ENCODE measurements at regions not wholly inside any gene's neighbourhood (a gene's known extent, or its start where the extent isn't known, plus 50 kb on each side); places are given as distances from the start of the nearest gene placed in this dataset.

DNA sequence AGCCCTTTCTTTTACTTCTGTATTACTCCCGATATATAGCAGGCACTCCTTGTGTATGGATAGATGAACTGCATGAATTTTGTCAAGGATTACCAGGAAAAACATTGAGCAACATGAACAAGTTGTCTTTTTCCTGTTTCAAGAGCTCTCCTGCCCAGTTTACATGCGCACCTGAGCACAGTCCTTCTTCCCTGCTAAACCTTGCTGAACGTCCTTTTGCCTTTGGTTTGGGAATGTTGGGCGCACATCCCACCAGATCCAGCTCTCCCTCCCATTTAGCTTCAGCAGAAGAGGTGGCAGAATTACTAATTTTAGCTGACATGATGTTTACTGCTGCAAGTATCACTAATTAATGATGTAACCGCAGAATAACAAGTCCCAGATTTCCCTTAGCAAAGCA lies 121.4 kb upstream of the TMCC3 start:
- TF ChIP-seq, protein P1, sequence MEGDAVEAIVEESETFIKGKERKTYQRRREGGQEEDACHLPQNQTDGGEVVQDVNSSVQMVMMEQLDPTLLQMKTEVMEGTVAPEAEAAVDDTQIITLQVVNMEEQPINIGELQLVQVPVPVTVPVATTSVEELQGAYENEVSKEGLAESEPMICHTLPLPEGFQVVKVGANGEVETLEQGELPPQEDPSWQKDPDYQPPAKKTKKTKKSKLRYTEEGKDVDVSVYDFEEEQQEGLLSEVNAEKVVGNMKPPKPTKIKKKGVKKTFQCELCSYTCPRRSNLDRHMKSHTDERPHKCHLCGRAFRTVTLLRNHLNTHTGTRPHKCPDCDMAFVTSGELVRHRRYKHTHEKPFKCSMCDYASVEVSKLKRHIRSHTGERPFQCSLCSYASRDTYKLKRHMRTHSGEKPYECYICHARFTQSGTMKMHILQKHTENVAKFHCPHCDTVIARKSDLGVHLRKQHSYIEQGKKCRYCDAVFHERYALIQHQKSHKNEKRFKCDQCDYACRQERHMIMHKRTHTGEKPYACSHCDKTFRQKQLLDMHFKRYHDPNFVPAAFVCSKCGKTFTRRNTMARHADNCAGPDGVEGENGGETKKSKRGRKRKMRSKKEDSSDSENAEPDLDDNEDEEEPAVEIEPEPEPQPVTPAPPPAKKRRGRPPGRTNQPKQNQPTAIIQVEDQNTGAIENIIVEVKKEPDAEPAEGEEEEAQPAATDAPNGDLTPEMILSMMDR (conservative IDR thresholded peaks at IDR 0.05; ENCODE audit: low read length): no peak
- H3K4me3 ChIP-seq (ENCODE audit: low read length): no peak overlapping the region
- no peak for DNase-seq (ENCODE audit: low read depth)

- DNase-seq (ENCODE audit: low read depth): no peak
- TF ChIP-seq, protein P1 (conservative IDR thresholded peaks at IDR 0.05; ENCODE audit: low read length): no peak
- H3K4me3 ChIP-seq (ENCODE audit: low read length): no peak overlapping the region
Observed at GRCh38 chr12:94771199-94771598, 120.8 kb upstream of the TMCC3 start.

DNA sequence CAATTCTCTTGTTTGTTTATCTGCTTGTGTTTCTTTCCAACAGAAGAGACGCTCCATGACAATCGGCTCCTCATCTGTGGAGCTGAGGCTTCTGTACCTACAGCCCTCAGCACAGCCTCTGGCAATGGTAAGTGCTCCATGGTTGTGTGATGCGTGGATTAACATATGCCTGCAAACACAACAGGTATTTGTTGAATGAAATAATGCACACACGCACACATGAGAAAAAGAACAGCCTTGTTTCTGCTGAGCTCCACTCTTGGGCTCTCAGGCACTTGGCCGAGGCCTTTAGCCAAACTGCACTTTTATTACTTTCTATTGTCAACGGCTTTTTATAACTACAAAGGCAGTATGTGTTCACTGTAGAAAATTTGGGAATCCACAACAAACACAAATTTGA lies 120.4 kb upstream of the TMCC3 start:
- DNase-seq (ENCODE audit: low read depth): no peak
- H3K4me3 ChIP-seq (ENCODE audit: low read length): no peak overlapping the region
- TF ChIP-seq, protein P1 (conservative IDR thresholded peaks at IDR 0.05; ENCODE audit: low read length): no peak

- TF ChIP-seq, protein P1 (conservative IDR thresholded peaks at IDR 0.05; ENCODE audit: low read length): no peak
- no peak for DNase-seq (ENCODE audit: low read depth)
- no peak overlapping the region for H3K4me3 ChIP-seq (ENCODE audit: low read length)
Observed at GRCh38 chr12:94769776-94770759, 119.7 kb upstream of the TMCC3 start.

DNA sequence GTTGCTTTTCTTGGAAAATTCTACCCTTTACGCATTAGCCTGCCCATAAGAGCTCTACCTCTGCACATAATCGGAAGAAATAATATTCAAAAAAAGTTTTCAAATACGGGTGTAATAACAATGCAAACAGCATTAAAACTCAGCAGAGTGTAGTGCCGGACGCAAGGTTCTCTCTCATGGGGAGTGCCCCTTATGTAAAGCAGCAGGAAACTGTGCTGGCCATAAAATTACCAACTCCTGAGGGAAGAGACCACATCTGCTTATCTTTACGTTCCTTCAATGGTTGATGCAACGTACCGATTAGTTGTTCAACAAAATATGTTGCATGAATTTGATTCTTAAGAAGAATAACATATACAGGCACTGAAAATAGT lies 118.7 kb upstream of the TMCC3 start:
- no peak overlapping the region for H3K4me3 ChIP-seq (ENCODE audit: low read length)
- no peak for DNase-seq (ENCODE audit: low read depth)
- TF ChIP-seq, protein P1 (conservative IDR thresholded peaks at IDR 0.05; ENCODE audit: low read length): no peak

DNA sequence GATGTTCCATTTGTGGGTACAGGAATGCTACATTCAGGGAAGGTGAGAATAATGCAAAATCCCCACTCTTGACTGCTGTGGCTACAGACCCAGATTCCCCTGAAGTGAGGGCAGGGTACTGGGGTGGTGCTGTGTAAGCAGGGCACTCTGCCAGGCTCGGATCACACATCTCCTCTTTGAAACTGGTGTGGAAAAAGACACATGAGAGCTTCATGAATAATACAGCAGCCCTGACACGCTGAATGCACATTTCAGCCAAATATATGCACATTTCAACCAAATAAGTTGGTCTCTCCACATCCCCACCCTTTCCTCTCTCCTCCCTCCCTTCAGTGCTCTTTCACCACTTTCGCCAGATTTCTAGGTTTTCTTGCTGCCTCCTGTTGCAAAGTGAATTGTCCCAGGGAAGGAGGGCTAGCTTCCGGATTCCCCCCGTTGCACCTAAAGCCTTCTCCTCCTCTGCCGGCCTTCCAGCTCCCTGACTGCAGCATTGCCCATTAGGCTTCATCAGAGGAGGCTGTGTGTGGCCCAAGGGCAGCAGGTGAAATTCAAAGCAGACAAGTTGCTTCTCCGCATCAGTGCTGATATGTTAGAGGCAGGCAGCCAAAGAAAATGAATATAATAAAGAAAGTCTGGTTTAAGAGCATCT lies 118.2 kb upstream of the TMCC3 start:
- TF ChIP-seq, protein P1 (conservative IDR thresholded peaks at IDR 0.05; ENCODE audit: low read length): no peak
- H3K4me3 ChIP-seq (ENCODE audit: low read length): no peak overlapping the region
- no peak for DNase-seq (ENCODE audit: low read depth)
